ENCODE measurements at regions not wholly inside any gene's neighbourhood (a gene's known extent, or its start where the extent isn't known, plus 50 kb on each side); places are given as distances from the start of the nearest gene placed in this dataset.

GRCh38 chr11:80196041-80196440 lies 755.2 kb upstream of the TENM4 start:
- Histone ChIP-seq H3K36me3 (no peaks in the 10 kb centered on the region), H3K9me3 (ENCODE audit: low read depth) (no peaks in the 10 kb centered on the region), H3K27ac (no peak overlapping the region), H3K27me3 (no peaks in the 10 kb centered on the region), H3K4me1 (ENCODE audit: low read depth) (peaks cover 17% of the 10 kb centered on the region), H3K4me3 (no peak overlapping the region)
- no peak for TF ChIP-seq CTCF (IDR thresholded peaks at IDR 0.05; ENCODE audit: low read depth, low read length)
- no peak for DNase-seq (ENCODE audit: low read depth in 1 of 2, low spot score in 1 of 2)

- Histone ChIP-seq H3K27ac (no peak overlapping the region), H3K36me3 (no peaks in the 10 kb centered on the region), H3K27me3 (no peaks in the 10 kb centered on the region), H3K4me1 (ENCODE audit: low read depth) (peaks cover 17% of the 10 kb centered on the region), H3K4me3 (no peak overlapping the region), H3K9me3 (ENCODE audit: low read depth) (no peaks in the 10 kb centered on the region)
- TF ChIP-seq CTCF (IDR thresholded peaks at IDR 0.05; ENCODE audit: low read depth, low read length) = no peak
- no peak for DNase-seq (ENCODE audit: low read depth in 1 of 2, low spot score in 1 of 2)
These were observed 753.8 kb upstream of the TENM4 start for GRCh38 chr11:80194625-80195024.

- Histone ChIP-seq H3K4me1 (ENCODE audit: low read depth) (peaks cover 17% of the 10 kb centered on the region), H3K9me3 (ENCODE audit: low read depth) (no peaks in the 10 kb centered on the region), H3K4me3 (no peak overlapping the region), H3K36me3 (no peaks in the 10 kb centered on the region), H3K27ac (no peak overlapping the region), H3K27me3 (no peaks in the 10 kb centered on the region)
- TF ChIP-seq CTCF (IDR thresholded peaks at IDR 0.05; ENCODE audit: low read depth, low read length) = no peak
- no peak for DNase-seq (ENCODE audit: low read depth in 1 of 2, low spot score in 1 of 2)
These were observed 753.2 kb upstream of the TENM4 start for GRCh38 chr11:80194016-80194415.

- Histone ChIP-seq H3K36me3 (no peaks in the 10 kb centered on the region), H3K27ac (no peak overlapping the region), H3K4me3 (no peak overlapping the region), H3K27me3 (no peaks in the 10 kb centered on the region), H3K9me3 (ENCODE audit: low read depth) (no peaks in the 10 kb centered on the region), H3K4me1 (ENCODE audit: low read depth) (no peaks in the 10 kb centered on the region)
- TF ChIP-seq CTCF (IDR thresholded peaks at IDR 0.05; ENCODE audit: low read depth, low read length) = no peak
- DNase-seq (ENCODE audit: low read depth in 1 of 2, low spot score in 1 of 2) = peak in 1 of 2 donors; percentile 10
These were observed 747.3 kb upstream of the TENM4 start for GRCh38 chr11:80188076-80188627.

DNA sequence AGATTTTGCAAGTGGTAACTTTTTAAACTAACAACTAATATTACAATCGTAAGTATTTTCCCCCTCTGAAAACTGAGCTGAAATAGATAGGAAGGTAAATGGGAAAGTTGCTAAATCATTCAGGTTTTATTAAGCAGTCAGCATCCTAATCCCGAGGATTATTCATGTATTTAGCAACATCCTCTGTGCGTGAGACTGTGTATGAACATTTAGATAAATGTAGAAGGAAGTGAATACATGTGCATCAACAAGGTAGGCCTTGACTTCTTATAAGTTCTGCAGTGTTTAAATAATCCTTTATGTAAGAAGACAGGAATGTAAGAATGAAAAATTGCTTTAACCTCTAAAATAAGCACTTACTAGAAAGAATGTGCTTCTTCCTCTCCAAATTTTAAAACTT lies 745.9 kb upstream of the TENM4 start:
- Histone ChIP-seq H3K4me1 (ENCODE audit: low read depth) (no peaks in the 10 kb centered on the region), H3K27me3 (no peaks in the 10 kb centered on the region), H3K4me3 (no peak overlapping the region), H3K9me3 (ENCODE audit: low read depth) (no peaks in the 10 kb centered on the region), H3K36me3 (no peaks in the 10 kb centered on the region), H3K27ac (no peak overlapping the region)
- no peak for DNase-seq (ENCODE audit: low read depth in 1 of 2, low spot score in 1 of 2)
- no peak for TF ChIP-seq CTCF (IDR thresholded peaks at IDR 0.05; ENCODE audit: low read depth, low read length)

DNA sequence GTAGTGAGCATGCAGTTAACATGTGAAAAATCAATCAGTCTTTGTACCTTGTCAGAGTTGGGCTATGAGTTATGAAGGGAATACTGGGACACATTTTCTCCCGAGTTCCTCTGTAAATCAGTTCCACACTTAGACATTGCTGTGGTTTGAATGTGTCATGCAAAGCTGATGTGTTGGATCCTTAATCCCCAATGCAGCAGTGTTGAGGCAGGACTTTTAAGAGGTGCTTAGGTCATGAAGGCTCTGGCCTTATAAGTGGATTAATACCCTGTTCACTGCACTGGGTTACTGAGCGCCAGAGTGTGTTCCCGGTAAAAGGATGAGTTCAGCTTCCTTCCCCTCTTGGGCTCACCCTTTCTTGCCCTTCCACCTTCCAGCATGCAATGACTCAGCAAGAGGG lies 742.1 kb upstream of the TENM4 start:
- TF ChIP-seq CTCF (IDR thresholded peaks at IDR 0.05; ENCODE audit: low read depth, low read length) = no peak
- DNase-seq (ENCODE audit: low read depth in 1 of 2, low spot score in 1 of 2) = no peak

More for the DNA sequence above, 742.1 kb upstream of the TENM4 start:
- Histone ChIP-seq H3K4me3 (no peak overlapping the region), H3K9me3 (ENCODE audit: low read depth) (no peaks in the 10 kb centered on the region), H3K4me1 (ENCODE audit: low read depth) (no peaks in the 10 kb centered on the region), H3K27ac (no peak overlapping the region), H3K36me3 (no peaks in the 10 kb centered on the region), H3K27me3 (no peaks in the 10 kb centered on the region)
